Progenitor cell of endocrine pancreas (in vitro differentiated cells): ENCODE measurements at regions not wholly inside any gene's neighbourhood (a gene's known extent, or its start where the extent isn't known, plus 50 kb on each side); places are given as distances from the start of the nearest gene placed in this dataset.

ENCODE experiments used
- DNase-seq: peaks from one replicate; pipeline ENCODE4 v3.0.0; 2021; ENCODE audit warnings: low spot score; ENCODE audit not compliant: unreplicated experiment
- H3K27ac Mint-ChIP-seq: 2 replicates; pipeline ENCODE4 v1.8.0; 2021; ENCODE audit warnings: mild to moderate bottlenecking, moderate library complexity, mixed read lengths
- H3K27me3 Mint-ChIP-seq: 2 replicates; pipeline ENCODE4 v1.8.0; 2021; ENCODE audit warnings: mixed read lengths
- H3K36me3 Mint-ChIP-seq: 2 replicates; pipeline ENCODE4 v1.8.0; 2022; ENCODE audit warnings: mixed read lengths; ENCODE audit not compliant: insufficient read depth
- H3K4me1 Mint-ChIP-seq: 2 replicates; pipeline ENCODE4 v1.8.0; 2021; ENCODE audit warnings: low read depth, mixed read lengths
- H3K4me3 Mint-ChIP-seq: 2 replicates; pipeline ENCODE4 v1.8.0; 2021; ENCODE audit warnings: low read depth, mild to moderate bottlenecking, moderate library complexity, mixed read lengths
- H3K9me3 Mint-ChIP-seq: 2 replicates; pipeline ENCODE4 v1.8.0; 2021; ENCODE audit warnings: low read depth, mixed read lengths
- TF ChIP-seq, protein P1 (sequence below): fragments of 200-600 bp; sonication (generic); IDR thresholded peaks from one replicate; pipeline ENCODE4 v1.5.0; 2021; ENCODE audit warnings: antibody characterized with exemption, mild to moderate bottlenecking; ENCODE audit not compliant: unreplicated experiment

- no peak for DNase-seq
- TF ChIP-seq, protein P1, sequence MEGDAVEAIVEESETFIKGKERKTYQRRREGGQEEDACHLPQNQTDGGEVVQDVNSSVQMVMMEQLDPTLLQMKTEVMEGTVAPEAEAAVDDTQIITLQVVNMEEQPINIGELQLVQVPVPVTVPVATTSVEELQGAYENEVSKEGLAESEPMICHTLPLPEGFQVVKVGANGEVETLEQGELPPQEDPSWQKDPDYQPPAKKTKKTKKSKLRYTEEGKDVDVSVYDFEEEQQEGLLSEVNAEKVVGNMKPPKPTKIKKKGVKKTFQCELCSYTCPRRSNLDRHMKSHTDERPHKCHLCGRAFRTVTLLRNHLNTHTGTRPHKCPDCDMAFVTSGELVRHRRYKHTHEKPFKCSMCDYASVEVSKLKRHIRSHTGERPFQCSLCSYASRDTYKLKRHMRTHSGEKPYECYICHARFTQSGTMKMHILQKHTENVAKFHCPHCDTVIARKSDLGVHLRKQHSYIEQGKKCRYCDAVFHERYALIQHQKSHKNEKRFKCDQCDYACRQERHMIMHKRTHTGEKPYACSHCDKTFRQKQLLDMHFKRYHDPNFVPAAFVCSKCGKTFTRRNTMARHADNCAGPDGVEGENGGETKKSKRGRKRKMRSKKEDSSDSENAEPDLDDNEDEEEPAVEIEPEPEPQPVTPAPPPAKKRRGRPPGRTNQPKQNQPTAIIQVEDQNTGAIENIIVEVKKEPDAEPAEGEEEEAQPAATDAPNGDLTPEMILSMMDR: no peak
- Mint-ChIP-seq H3K4me1 (peaks cover 24% of the 10 kb centered on the region), H3K27me3 (no peaks in the 10 kb centered on the region), H3K36me3 (no peaks in the 10 kb centered on the region), H3K27ac (no peak overlapping the region), H3K9me3 (no peaks in the 10 kb centered on the region), H3K4me3 (no peak overlapping the region)
These were observed 589.0 kb downstream of the USP25 start for GRCh38 chr21:16318651-16319300.

- TF ChIP-seq, protein P1: no peak
- Mint-ChIP-seq H3K4me3 (no peak overlapping the region), H3K36me3 (no peaks in the 10 kb centered on the region), H3K27me3 (no peaks in the 10 kb centered on the region), H3K4me1 (peaks cover 24% of the 10 kb centered on the region), H3K9me3 (no peaks in the 10 kb centered on the region), H3K27ac (no peak overlapping the region)
- no peak for DNase-seq
These were observed 590.3 kb downstream of the USP25 start for GRCh38 chr21:16320110-16320509.

GRCh38 chr21:16322454-16322853 lies 592.7 kb downstream of the USP25 start:
- Mint-ChIP-seq H3K4me1 (peaks cover 26% of the 10 kb centered on the region), H3K9me3 (no peaks in the 10 kb centered on the region), H3K4me3 (no peak overlapping the region), H3K27me3 (no peaks in the 10 kb centered on the region), H3K36me3 (no peaks in the 10 kb centered on the region), H3K27ac (no peak overlapping the region)
- DNase-seq: no peak
- TF ChIP-seq, protein P1: no peak

DNA sequence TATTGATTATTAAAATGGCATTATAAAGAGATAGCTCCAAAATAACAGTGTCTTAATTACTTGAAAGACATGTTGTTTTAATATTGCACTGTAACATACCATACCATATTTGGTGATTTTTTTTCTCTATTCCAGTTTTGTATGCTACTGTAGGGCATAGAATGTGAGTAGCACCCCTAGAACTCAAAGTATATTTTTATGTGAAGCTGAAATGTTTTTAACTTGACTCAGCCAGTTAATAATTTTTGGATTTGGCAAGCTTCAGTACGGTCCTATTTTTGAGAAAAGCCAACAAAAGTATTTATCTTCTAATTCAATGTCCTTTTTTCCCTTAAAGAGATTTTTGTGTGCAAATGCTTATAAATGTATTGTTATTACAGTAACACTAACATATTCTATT lies 593.8 kb downstream of the USP25 start:
- H3K27me3 Mint-ChIP-seq: no peaks in the 10 kb centered on the region
- H3K36me3 Mint-ChIP-seq: no peaks in the 10 kb centered on the region
- TF ChIP-seq, protein P1: no peak
- H3K4me3 Mint-ChIP-seq: no peak overlapping the region
- no peak for DNase-seq
- no peak overlapping the region for H3K27ac Mint-ChIP-seq
- no peaks in the 10 kb centered on the region for H3K9me3 Mint-ChIP-seq
- peaks cover 24% of the 10 kb centered on the region for H3K4me1 Mint-ChIP-seq

- peaks cover 29% of the 10 kb centered on the region for H3K4me1 Mint-ChIP-seq
- TF ChIP-seq, protein P1: no peak
- H3K27ac Mint-ChIP-seq: no peak overlapping the region
- DNase-seq: no peak
- H3K36me3 Mint-ChIP-seq: no peaks in the 10 kb centered on the region
- H3K4me3 Mint-ChIP-seq: no peak overlapping the region
- no peaks in the 10 kb centered on the region for H3K9me3 Mint-ChIP-seq
- no peaks in the 10 kb centered on the region for H3K27me3 Mint-ChIP-seq
These were observed 594.8 kb downstream of the USP25 start for GRCh38 chr21:16324630-16325029.
